ENCODE measurements at regions not wholly inside any gene's neighbourhood (a gene's known extent, or its start where the extent isn't known, plus 50 kb on each side); places are given as distances from the start of the nearest gene placed in this dataset.

DNA sequence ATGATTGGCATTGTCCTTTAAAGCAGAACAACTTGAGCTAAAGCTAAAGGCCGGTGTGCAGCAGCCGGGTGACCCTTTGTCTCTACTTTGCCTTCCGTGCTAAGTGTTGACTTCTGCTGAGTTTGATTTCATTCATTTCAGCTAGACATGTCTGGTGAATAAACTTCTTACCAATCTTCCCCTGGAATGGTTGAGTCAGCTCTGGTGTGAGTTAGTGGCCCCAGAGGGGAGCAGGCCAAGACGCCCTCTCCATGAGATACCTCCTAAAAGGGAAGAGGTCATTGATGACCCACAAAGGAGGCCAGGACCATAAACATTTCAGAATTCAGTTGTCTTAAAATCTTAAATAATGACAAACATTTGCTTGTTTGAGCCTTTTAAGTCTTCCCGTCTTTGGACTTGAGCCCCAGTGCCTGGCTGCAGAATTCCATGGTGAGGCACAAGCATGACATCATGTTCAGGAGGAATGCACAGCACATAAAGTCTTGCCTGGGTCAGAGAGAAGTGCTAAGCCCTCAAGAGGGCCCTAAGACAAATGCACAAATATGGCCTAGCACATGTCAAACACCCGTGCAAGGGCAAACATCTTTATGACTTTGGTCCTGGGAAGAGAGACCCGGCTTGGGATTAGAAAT lies 96.3 kb upstream of the NEDD9 start:
- H3K36me3 ChIP-seq: no peaks in the 10 kb centered on the region
- no peak overlapping the region for H3K27ac ChIP-seq
- ATAC-seq: no peak
- H3K4me1 ChIP-seq: no peaks in the 10 kb centered on the region
- H3K27me3 ChIP-seq: no peaks in the 10 kb centered on the region
- intact Hi-C loops (cut with DNase I): no loop called here
- TF ChIP-seq, protein P1, sequence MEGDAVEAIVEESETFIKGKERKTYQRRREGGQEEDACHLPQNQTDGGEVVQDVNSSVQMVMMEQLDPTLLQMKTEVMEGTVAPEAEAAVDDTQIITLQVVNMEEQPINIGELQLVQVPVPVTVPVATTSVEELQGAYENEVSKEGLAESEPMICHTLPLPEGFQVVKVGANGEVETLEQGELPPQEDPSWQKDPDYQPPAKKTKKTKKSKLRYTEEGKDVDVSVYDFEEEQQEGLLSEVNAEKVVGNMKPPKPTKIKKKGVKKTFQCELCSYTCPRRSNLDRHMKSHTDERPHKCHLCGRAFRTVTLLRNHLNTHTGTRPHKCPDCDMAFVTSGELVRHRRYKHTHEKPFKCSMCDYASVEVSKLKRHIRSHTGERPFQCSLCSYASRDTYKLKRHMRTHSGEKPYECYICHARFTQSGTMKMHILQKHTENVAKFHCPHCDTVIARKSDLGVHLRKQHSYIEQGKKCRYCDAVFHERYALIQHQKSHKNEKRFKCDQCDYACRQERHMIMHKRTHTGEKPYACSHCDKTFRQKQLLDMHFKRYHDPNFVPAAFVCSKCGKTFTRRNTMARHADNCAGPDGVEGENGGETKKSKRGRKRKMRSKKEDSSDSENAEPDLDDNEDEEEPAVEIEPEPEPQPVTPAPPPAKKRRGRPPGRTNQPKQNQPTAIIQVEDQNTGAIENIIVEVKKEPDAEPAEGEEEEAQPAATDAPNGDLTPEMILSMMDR (IDR thresholded peaks at IDR 0.05): no peak
- TF ChIP-seq POLR2A (IDR thresholded peaks at IDR 0.05): no peak
- DNase-seq: no peak
- 90% methylated on average over 5 of the region's 7 CpGs for WGBS (ENCODE audit: insufficient coverage, low coverage, low lambda C conversion rate, missing lambda C conversion rate)
- no peak overlapping the region for H3K4me3 ChIP-seq
- no peaks in the 10 kb centered on the region for H3K9me3 ChIP-seq

DNA sequence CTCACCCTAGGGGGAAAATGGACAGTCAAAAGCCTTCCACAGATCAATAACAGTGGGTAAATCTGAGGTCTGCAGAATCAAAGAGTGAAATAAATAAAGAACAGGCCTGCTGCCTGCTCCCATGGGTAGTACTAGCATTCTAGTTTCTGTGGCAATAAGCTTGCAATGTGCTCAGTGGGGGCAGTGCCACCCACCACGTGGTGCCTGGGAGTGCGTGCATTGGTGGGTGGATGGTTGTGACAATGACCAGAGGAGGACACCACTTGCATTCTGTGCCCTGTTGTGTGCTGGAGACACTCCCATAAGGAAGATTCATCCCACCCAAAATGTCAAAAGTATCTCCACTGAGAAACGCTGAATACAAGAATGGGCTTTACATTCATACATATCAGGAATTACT lies 95.5 kb upstream of the NEDD9 start:
- Histone ChIP-seq H3K4me3 (no peak overlapping the region), H3K36me3 (no peaks in the 10 kb centered on the region), H3K9me3 (no peaks in the 10 kb centered on the region), H3K27me3 (no peaks in the 10 kb centered on the region), H3K4me1 (no peaks in the 10 kb centered on the region), H3K27ac (no peak overlapping the region)
- DNase-seq (no peak), ATAC-seq (no peak)
- intact Hi-C loops (cut with DNase I): no loop called here
- WGBS (ENCODE audit: insufficient coverage, low coverage, low lambda C conversion rate, missing lambda C conversion rate): 81% methylated on average over 2 of the region's 3 CpGs
- TF ChIP-seq, protein P1 (IDR thresholded peaks at IDR 0.05): no peak
- no peak for TF ChIP-seq POLR2A (IDR thresholded peaks at IDR 0.05)

DNA sequence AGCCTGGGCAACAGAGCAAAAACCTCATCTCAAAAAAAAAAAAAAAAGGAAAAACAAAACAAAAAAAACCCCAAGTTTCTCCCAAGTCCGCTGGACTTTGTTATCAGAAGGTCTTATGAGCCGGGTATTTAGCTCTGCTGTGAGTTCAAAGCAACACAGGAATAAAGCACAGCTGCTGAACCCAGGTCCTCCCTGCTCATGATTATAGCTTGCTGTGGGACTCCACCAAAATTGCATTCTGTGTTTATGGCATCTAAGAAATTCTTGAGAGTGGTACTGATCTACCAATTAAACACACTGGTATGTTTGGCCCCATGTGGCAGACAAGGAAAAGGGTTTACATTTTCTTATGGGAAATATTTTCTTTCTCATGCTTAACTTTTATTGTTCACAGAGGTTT lies 93.6 kb upstream of the NEDD9 start:
- no peaks in the 10 kb centered on the region for H3K9me3 ChIP-seq
- H3K36me3 ChIP-seq: no peaks in the 10 kb centered on the region
- no peak overlapping the region for H3K27ac ChIP-seq
- H3K4me3 ChIP-seq: no peak overlapping the region
- H3K27me3 ChIP-seq: no peaks in the 10 kb centered on the region
- intact Hi-C loops (cut with DNase I): no loop called here
- no peak for ATAC-seq
- TF ChIP-seq, protein P1 (IDR thresholded peaks at IDR 0.05): no peak
- no peak for TF ChIP-seq POLR2A (IDR thresholded peaks at IDR 0.05)
- DNase-seq: no peak
- 100% methylated on average over 2 of the region's 2 CpGs for WGBS (ENCODE audit: insufficient coverage, low coverage, low lambda C conversion rate, missing lambda C conversion rate)
- H3K4me1 ChIP-seq: no peaks in the 10 kb centered on the region

DNA sequence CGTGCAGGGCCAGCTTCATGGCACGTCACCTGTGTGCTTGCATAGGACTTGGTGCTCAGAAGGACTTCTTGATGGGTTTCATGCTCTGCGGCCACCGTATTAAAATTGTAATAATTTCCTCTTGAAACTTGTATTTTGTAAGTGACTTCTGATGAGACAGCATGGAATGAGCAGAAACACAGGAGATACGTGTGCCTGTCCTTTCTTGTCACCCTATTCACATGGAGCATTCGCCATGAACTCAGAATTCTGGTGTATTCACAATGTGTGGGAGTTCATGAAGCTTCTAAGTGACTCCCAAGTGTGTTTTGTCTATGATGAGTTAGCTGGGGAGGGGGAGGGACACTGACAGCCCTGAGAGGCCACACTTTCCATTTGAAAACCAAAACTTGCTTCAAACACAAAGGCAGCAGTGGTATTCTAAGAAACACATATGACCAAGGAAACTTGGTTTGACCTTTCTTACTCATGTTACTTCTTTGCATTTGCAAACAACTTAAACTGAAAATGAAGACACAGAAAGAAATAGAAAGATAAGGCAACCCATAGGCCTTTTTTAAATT lies 92.1 kb upstream of the NEDD9 start:
- no CpG with 5 or more reads among the region's 6 CpGs for WGBS (ENCODE audit: insufficient coverage, low coverage, low lambda C conversion rate, missing lambda C conversion rate)
- no peaks in the 10 kb centered on the region for H3K4me1 ChIP-seq
- H3K9me3 ChIP-seq: no peaks in the 10 kb centered on the region
- no peak for DNase-seq
- no peak for TF ChIP-seq POLR2A (IDR thresholded peaks at IDR 0.05)
- TF ChIP-seq, protein P1 (IDR thresholded peaks at IDR 0.05): no peak
- H3K36me3 ChIP-seq: no peaks in the 10 kb centered on the region
- ATAC-seq: no peak
- H3K4me3 ChIP-seq: no peak overlapping the region
- intact Hi-C loops (cut with DNase I): no loop called here
- no peaks in the 10 kb centered on the region for H3K27me3 ChIP-seq
- H3K27ac ChIP-seq: no peak overlapping the region
